IMR-90 (cell line): ENCODE measurements at regions not wholly inside any gene's neighbourhood (a gene's known extent, or its start where the extent isn't known, plus 50 kb on each side); places are given as distances from the start of the nearest gene placed in this dataset.

Experiments
- CEBPB ChIP-seq: IDR thresholded peaks from 2 replicates; pipeline ENCODE4 v1.6.1; 2012; ENCODE audit warnings: low read depth, low read length, improper control_type of control experiment
- CHD1 ChIP-seq: IDR thresholded peaks from 2 replicates; pipeline ENCODE4 v1.6.1; 2012; ENCODE audit warnings: low read depth, low read length, improper control_type of control experiment
- CTCF ChIP-seq: conservative IDR thresholded peaks from 2 replicates; pipeline ENCODE4 v1.5.1; 2012; ENCODE audit warnings: mild to moderate bottlenecking, low read depth, low read length, improper control_type of control experiment
- FOS ChIP-seq: fragments of 150-350 bp; IDR thresholded peaks from 2 replicates; pipeline ENCODE4 v1.6.1; 2016; ENCODE audit warnings: low read depth, low read length
- MAFK ChIP-seq: IDR thresholded peaks from 2 replicates; pipeline ENCODE4 v1.6.1; 2012; ENCODE audit warnings: low read depth, low read length, improper control_type of control experiment
- MXI1 ChIP-seq: IDR thresholded peaks from 2 replicates; pipeline ENCODE4 v1.6.1; 2012; ENCODE audit warnings: low read depth, mild to moderate bottlenecking, low read length, moderate library complexity, borderline replicate concordance
- NFE2L2 ChIP-seq: fragments of 150-350 bp; IDR thresholded peaks from 2 replicates; pipeline ENCODE4 v1.6.1; 2016; ENCODE audit warnings: low read depth, mild to moderate bottlenecking, low read length
- POLR2A ChIP-seq: IDR thresholded peaks from 2 replicates; pipeline ENCODE4 v1.6.1; 2012; ENCODE audit warnings: mild to moderate bottlenecking, low read depth, low read length
- RAD21 ChIP-seq: IDR thresholded peaks from 2 replicates; pipeline ENCODE4 v1.6.1; 2012; ENCODE audit warnings: low read length, improper control_type of control experiment
- RCOR1 ChIP-seq: IDR thresholded peaks from 2 replicates; pipeline ENCODE4 v1.6.1; 2012; ENCODE audit warnings: mild to moderate bottlenecking, low read length, improper control_type of control experiment; ENCODE audit not compliant: insufficient replicate concordance
- RFX5 ChIP-seq: IDR thresholded peaks from 2 replicates; pipeline ENCODE4 v1.8.0; 2012; ENCODE audit warnings: low read depth, mild to moderate bottlenecking, low read length, moderate library complexity
- SMC3 ChIP-seq: fragments of 150-350 bp; IDR thresholded peaks from 2 replicates; pipeline ENCODE4 v1.6.1; 2016; ENCODE audit warnings: low read depth, mild to moderate bottlenecking, antibody characterized with exemption, low read length, moderate library complexity
- TF ChIP-seq, protein P1 (sequence below): fragments of 150-350 bp; IDR thresholded peaks from 2 replicates; pipeline ENCODE4 v1.6.1; 2016; ENCODE audit warnings: low read depth, mild to moderate bottlenecking, low read length, moderate library complexity, borderline replicate concordance
- TF ChIP-seq, protein P2 (sequence below): fragments of 150-350 bp; IDR thresholded peaks from 2 replicates; pipeline ENCODE4 v1.6.1; 2017; ENCODE audit warnings: mild to moderate bottlenecking, antibody characterized with exemption, low read length, low read depth

DNA sequence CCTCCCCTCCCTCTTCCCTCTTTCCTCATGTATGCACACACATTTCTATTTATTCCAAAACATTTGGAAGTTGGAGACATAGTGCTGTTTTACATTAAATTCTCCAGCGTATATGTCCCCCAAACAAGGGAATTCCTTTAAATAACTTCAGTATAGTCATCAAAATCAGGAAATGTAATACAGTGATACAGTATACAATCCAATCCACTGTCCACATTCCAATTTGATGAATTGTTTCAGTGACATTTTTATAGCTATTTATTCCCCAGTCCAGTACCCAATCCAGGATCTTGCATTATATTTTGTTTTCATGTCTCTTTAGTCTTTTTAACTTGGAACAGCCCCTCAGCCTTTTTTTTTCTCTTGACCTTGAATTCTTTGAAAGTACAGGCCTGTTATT is 233.0 kb downstream of the DKK2 start:
- TF ChIP-seq NFE2L2 (no peak), RAD21 (no peak), CTCF (no peak), SMC3 (no peak), MAFK (no peak), CEBPB (no peak), POLR2A (no peak), FOS (no peak), CHD1 (no peak), RFX5 (no peak), RCOR1 (no peak), MXI1 (no peak)
- TF ChIP-seq, protein P1, sequence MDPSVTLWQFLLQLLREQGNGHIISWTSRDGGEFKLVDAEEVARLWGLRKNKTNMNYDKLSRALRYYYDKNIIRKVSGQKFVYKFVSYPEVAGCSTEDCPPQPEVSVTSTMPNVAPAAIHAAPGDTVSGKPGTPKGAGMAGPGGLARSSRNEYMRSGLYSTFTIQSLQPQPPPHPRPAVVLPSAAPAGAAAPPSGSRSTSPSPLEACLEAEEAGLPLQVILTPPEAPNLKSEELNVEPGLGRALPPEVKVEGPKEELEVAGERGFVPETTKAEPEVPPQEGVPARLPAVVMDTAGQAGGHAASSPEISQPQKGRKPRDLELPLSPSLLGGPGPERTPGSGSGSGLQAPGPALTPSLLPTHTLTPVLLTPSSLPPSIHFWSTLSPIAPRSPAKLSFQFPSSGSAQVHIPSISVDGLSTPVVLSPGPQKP: no peak
- TF ChIP-seq, protein P2, sequence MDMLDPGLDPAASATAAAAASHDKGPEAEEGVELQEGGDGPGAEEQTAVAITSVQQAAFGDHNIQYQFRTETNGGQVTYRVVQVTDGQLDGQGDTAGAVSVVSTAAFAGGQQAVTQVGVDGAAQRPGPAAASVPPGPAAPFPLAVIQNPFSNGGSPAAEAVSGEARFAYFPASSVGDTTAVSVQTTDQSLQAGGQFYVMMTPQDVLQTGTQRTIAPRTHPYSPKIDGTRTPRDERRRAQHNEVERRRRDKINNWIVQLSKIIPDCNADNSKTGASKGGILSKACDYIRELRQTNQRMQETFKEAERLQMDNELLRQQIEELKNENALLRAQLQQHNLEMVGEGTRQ: no peak
